Upper lobe of left lung (tissue), 6 donors: ENCODE measurements at regions not wholly inside any gene's neighbourhood (a gene's known extent, or its start where the extent isn't known, plus 50 kb on each side); places are given as distances from the start of the nearest gene placed in this dataset.

ENCODE experiments used
- ATAC-seq, 2 donors: fragments of 200-7000 bp; cut with Tn5 transposase; one replicate each; pipeline ENCODE4 v1.9.1; 2022; ENCODE audit warnings: mild to moderate bottlenecking in 2 of 2, moderate library complexity in 2 of 2; ENCODE audit not compliant: low FRiP score in 2 of 2
- DNase-seq, 2 donors: peaks; one replicate each; pipeline ENCODE4 v3.0.0-alpha.2; 2019 to 2020
- H3K27ac ChIP-seq, 4 donors: fragments of 200-600 bp; sonication (generic); one replicate each; pipeline ENCODE4 v1.5.1; 2016 to 2019
- H3K27me3 ChIP-seq, 4 donors: fragments of 200-600 bp; sonication (generic); one replicate each; pipeline ENCODE4 v1.5.1; 2017 to 2019
- H3K36me3 ChIP-seq, 4 donors: fragments of 200-600 bp; sonication (generic); one replicate each; pipeline ENCODE4 v1.5.1; 2016 to 2019
- H3K4me1 ChIP-seq, 4 donors: fragments of 200-600 bp; sonication (generic); one replicate each; pipeline ENCODE4 v1.5.1; 2018 to 2019
- H3K4me3 ChIP-seq, 4 donors: fragments of 200-600 bp; sonication (generic); one replicate each; pipeline ENCODE4 v1.5.1; 2017 to 2019; ENCODE audit warnings: mild to moderate bottlenecking in 2 of 4, moderate library complexity in 1 of 4
- H3K9me3 ChIP-seq, 4 donors: fragments of 200-600 bp; sonication (generic); one replicate each; pipeline ENCODE4 v1.5.1; 2018 to 2019
- CTCF ChIP-seq, 6 experiments: fragments of 450-650 bp in 4 of 6; fragments of 200-600 bp in 2 of 6; sonication (generic) in 2 of 6; IDR thresholded peaks; one replicate each; pipeline ENCODE4 v1.5.1; 2016 to 2019; ENCODE audit warnings: antibody characterized with exemption in 6 of 6
- EP300 ChIP-seq, 4 donors: sonication (generic); formaldehyde crosslinking; IDR thresholded peaks; one replicate each; pipeline ENCODE4 v1.5.1; 2017; ENCODE audit warnings: antibody characterized with exemption in 4 of 4, control low read depth in 2 of 4
- POLR2A ChIP-seq, 4 donors: fragments of 450-650 bp; IDR thresholded peaks; one replicate each; pipeline ENCODE4 v1.5.1; 2016 to 2017; ENCODE audit warnings: antibody characterized with exemption in 4 of 4, mild to moderate bottlenecking in 2 of 4
- POLR2AphosphoS5 ChIP-seq, 2 donors: sonication (generic); formaldehyde crosslinking; IDR thresholded peaks; one replicate each; pipeline ENCODE4 v1.5.1; 2017; ENCODE audit warnings: antibody characterized with exemption in 2 of 2
- WGBS, 2 donors: methylation state at CpG; one replicate each; pipeline ENCODE4 v1.1.5; 2017 to 2018; 5-methylcytosine and 5-hydroxymethylcytosine counted together
- donor health status: DM: no; HTN: no; CAD: no; lungs with moderate emphysema.
- donor health status: DM: no; HTN: yes; CAD: no; lungs with severe emphysema.

GRCh38 chr3:83581546-83581945 lies 1377.2 kb upstream of the CADM2 start:
- Histone ChIP-seq H3K9me3 (no peaks in the 10 kb centered on the region), H3K36me3 (no peaks in the 10 kb centered on the region), H3K27me3 (no peaks in the 10 kb centered on the region), H3K27ac (no peak overlapping the region), H3K4me1 (no peaks in the 10 kb centered on the region), H3K4me3 (no peak overlapping the region)
- TF ChIP-seq POLR2A (IDR thresholded peaks at IDR 0.05) (no peak), POLR2AphosphoS5 (IDR thresholded peaks at IDR 0.05) (no peak), CTCF (IDR thresholded peaks at IDR 0.05) (no peak), EP300 (IDR thresholded peaks at IDR 0.05) (no peak)
- DNase-seq (no peak), ATAC-seq (no peak)
- 68 to 70% methylated on average over 3 of the region's 3 CpGs for WGBS, 2 donors

DNA sequence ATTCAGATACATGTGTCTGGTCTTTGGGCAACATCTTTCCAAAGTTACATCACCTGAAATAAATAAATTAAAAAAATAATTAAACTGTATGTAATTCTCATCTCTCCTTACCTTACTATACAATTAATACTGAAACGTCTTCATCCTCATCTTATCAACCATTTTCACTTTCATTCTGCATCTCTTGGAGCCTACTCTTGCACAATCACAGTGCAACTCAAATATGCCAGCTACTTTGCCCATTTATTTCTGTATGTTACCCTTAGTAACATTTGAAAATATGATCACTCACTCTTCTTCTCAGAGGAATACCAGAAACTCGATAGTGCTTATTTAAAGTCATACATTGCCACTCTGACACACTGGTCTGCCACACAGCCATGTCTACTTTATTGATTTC lies 1357.1 kb upstream of the CADM2 start:
- H3K4me1 ChIP-seq: no peaks in the 10 kb centered on the region
- no peak overlapping the region for H3K27ac ChIP-seq
- H3K9me3 ChIP-seq: no peaks in the 10 kb centered on the region
- no peak overlapping the region for H3K4me3 ChIP-seq
- ATAC-seq (no peak), DNase-seq (no peak)
- H3K36me3 ChIP-seq: no peaks in the 10 kb centered on the region
- no peaks in the 10 kb centered on the region for H3K27me3 ChIP-seq
- no peak for TF ChIP-seq POLR2AphosphoS5 (IDR thresholded peaks at IDR 0.05)
- no peak for TF ChIP-seq POLR2A (IDR thresholded peaks at IDR 0.05)
- TF ChIP-seq EP300 (IDR thresholded peaks at IDR 0.05): no peak
- WGBS, 2 donors: 34 to 39% methylated on average over 2 of the region's 2 CpGs

DNA sequence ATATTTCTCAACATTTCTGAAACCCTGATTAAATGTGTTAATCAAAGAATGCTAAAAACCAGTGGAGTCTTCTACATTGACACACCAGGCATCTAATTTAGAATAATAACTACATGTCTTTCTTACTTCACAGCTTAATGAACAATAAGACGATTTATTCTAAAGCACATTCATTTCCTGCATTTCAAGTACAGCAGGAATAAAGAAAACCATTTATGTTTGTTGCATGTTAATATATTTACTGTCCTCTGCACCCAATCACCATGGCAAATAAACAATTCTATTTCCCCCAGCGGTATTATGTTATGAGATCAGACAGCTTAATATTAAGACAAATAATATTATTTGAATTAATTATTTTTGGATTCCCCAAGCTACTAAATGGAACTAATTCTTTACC lies 1336.3 kb upstream of the CADM2 start:
- ATAC-seq (no peak), DNase-seq (no peak)
- H3K9me3 ChIP-seq: no peaks in the 10 kb centered on the region
- TF ChIP-seq CTCF (IDR thresholded peaks at IDR 0.05) (no peak), POLR2AphosphoS5 (IDR thresholded peaks at IDR 0.05) (no peak), EP300 (IDR thresholded peaks at IDR 0.05) (no peak), POLR2A (IDR thresholded peaks at IDR 0.05) (no peak)
- H3K27me3 ChIP-seq: no peaks in the 10 kb centered on the region
- H3K27ac ChIP-seq: no peak overlapping the region
- no peaks in the 10 kb centered on the region for H3K4me1 ChIP-seq
- no peak overlapping the region for H3K4me3 ChIP-seq
- 79 to 84% methylated on average over 2 of the region's 2 CpGs for WGBS, 2 donors
- H3K36me3 ChIP-seq: no peaks in the 10 kb centered on the region

DNA sequence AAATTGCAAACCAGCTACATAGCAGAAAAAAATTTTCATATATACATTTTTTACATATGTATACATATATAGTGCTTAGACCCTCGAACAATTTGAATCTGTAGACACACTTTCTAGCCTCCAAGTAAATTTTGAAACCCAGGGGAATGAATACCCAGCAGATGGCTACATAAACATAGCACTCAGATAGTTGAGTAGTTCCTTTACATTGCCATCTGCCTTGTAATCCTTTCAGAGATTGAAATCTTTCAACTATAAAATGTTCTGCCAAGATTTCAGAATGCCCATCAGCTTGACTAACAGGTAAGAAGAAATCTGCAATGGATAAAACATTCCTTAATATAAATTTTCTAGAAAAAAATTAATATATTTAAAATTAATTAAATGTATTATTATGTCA lies 1333.5 kb upstream of the CADM2 start:
- no peaks in the 10 kb centered on the region for H3K4me1 ChIP-seq
- 38 to 41% methylated on average over 1 of the region's 1 CpG for WGBS, 2 donors
- DNase-seq (no peak), ATAC-seq (no peak)
- no peaks in the 10 kb centered on the region for H3K9me3 ChIP-seq
- TF ChIP-seq CTCF (IDR thresholded peaks at IDR 0.05): no peak
- TF ChIP-seq POLR2AphosphoS5 (IDR thresholded peaks at IDR 0.05): no peak
- TF ChIP-seq EP300 (IDR thresholded peaks at IDR 0.05): no peak
- no peak for TF ChIP-seq POLR2A (IDR thresholded peaks at IDR 0.05)
- H3K27ac ChIP-seq: no peak overlapping the region
- no peaks in the 10 kb centered on the region for H3K27me3 ChIP-seq
- H3K36me3 ChIP-seq: no peaks in the 10 kb centered on the region
- H3K4me3 ChIP-seq: no peak overlapping the region

- ATAC-seq (no peak), DNase-seq (no peak)
- Histone ChIP-seq H3K4me1 (no peaks in the 10 kb centered on the region), H3K36me3 (no peaks in the 10 kb centered on the region), H3K4me3 (no peak overlapping the region), H3K27me3 (no peaks in the 10 kb centered on the region), H3K27ac (no peak overlapping the region), H3K9me3 (no peaks in the 10 kb centered on the region)
- 83 to 91% methylated on average over 1 of the region's 1 CpG for WGBS, 2 donors
- TF ChIP-seq POLR2AphosphoS5 (IDR thresholded peaks at IDR 0.05) (no peak), EP300 (IDR thresholded peaks at IDR 0.05) (no peak), CTCF (IDR thresholded peaks at IDR 0.05) (no peak), POLR2A (IDR thresholded peaks at IDR 0.05) (no peak)
These were observed 1330.3 kb upstream of the CADM2 start for GRCh38 chr3:83628471-83628870.
